HL-60 (cell line): ENCODE measurements at regions not wholly inside any gene's neighbourhood (a gene's known extent, or its start where the extent isn't known, plus 50 kb on each side); places are given as distances from the start of the nearest gene placed in this dataset.

Experiments used
- DNase-seq, 2 experiments: peaks; one replicate each; pipeline ENCODE4 v3.0.0-alpha.2; 2010 to 2020; ENCODE audit warnings: low read depth in 1 of 2, low spot score in 1 of 2
- H3K27ac ChIP-seq: fragments of 250-450 bp; sonication (Bioruptor Pico); replicated peaks from 2 replicates; pipeline ENCODE4 v1.5.1; 2020; ENCODE audit warnings: mild to moderate bottlenecking, moderate library complexity
- H3K27me3 ChIP-seq: fragments of 250-450 bp; sonication (Bioruptor Pico); 2 replicates; pipeline ENCODE4 v1.5.1; 2021; ENCODE audit warnings: mild to moderate bottlenecking, moderate library complexity; ENCODE audit not compliant: insufficient read depth, poor library complexity, severe bottlenecking
- H3K4me3 ChIP-seq: replicated peaks from 2 replicates; pipeline ENCODE4 v1.5.1; 2011; ENCODE audit warnings: mild to moderate bottlenecking, control low read depth, low read length; ENCODE audit not compliant: insufficient read depth
- GABPA ChIP-seq: IDR thresholded peaks from 2 replicates; pipeline ENCODE4 v1.6.1; 2012; ENCODE audit warnings: low read depth
- POLR2AphosphoS5 ChIP-seq: IDR thresholded peaks from 2 replicates; pipeline ENCODE4 v1.6.1; 2012; ENCODE audit warnings: low read depth
- REST ChIP-seq: IDR thresholded peaks from 2 replicates; pipeline ENCODE4 v1.6.1; 2012; ENCODE audit warnings: low read depth; ENCODE audit not compliant: insufficient replicate concordance
- SPI1 ChIP-seq: IDR thresholded peaks from 2 replicates; pipeline ENCODE4 v1.6.1; 2012; ENCODE audit warnings: low read depth, mild to moderate bottlenecking, borderline replicate concordance
- TF ChIP-seq, protein P1 (sequence below): IDR thresholded peaks from one replicate; pipeline ENCODE4 v1.5.1; 2011; ENCODE audit warnings: low read length, control low read depth, inconsistent platforms; ENCODE audit not compliant: insufficient read depth

- TF ChIP-seq POLR2AphosphoS5 (no peak), SPI1 (no peak), GABPA (no peak), REST (no peak)
- TF ChIP-seq, protein P1, sequence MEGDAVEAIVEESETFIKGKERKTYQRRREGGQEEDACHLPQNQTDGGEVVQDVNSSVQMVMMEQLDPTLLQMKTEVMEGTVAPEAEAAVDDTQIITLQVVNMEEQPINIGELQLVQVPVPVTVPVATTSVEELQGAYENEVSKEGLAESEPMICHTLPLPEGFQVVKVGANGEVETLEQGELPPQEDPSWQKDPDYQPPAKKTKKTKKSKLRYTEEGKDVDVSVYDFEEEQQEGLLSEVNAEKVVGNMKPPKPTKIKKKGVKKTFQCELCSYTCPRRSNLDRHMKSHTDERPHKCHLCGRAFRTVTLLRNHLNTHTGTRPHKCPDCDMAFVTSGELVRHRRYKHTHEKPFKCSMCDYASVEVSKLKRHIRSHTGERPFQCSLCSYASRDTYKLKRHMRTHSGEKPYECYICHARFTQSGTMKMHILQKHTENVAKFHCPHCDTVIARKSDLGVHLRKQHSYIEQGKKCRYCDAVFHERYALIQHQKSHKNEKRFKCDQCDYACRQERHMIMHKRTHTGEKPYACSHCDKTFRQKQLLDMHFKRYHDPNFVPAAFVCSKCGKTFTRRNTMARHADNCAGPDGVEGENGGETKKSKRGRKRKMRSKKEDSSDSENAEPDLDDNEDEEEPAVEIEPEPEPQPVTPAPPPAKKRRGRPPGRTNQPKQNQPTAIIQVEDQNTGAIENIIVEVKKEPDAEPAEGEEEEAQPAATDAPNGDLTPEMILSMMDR = no peak
- no peak overlapping the region for H3K27ac ChIP-seq
- no peak for DNase-seq
- H3K4me3 ChIP-seq = no peak overlapping the region
- no peaks in the 10 kb centered on the region for H3K27me3 ChIP-seq
Measured at GRCh38 chr17:77723071-77723908, 235.2 kb upstream of the TNRC6C start.

GRCh38 chr17:77723909-77724875, 234.3 kb upstream of the TNRC6C start:
- Histone ChIP-seq H3K27me3 (no peaks in the 10 kb centered on the region), H3K4me3 (no peak overlapping the region), H3K27ac (no peak overlapping the region)
- TF ChIP-seq GABPA (no peak), REST (no peak), POLR2AphosphoS5 (no peak)
- DNase-seq = no peak

DNA sequence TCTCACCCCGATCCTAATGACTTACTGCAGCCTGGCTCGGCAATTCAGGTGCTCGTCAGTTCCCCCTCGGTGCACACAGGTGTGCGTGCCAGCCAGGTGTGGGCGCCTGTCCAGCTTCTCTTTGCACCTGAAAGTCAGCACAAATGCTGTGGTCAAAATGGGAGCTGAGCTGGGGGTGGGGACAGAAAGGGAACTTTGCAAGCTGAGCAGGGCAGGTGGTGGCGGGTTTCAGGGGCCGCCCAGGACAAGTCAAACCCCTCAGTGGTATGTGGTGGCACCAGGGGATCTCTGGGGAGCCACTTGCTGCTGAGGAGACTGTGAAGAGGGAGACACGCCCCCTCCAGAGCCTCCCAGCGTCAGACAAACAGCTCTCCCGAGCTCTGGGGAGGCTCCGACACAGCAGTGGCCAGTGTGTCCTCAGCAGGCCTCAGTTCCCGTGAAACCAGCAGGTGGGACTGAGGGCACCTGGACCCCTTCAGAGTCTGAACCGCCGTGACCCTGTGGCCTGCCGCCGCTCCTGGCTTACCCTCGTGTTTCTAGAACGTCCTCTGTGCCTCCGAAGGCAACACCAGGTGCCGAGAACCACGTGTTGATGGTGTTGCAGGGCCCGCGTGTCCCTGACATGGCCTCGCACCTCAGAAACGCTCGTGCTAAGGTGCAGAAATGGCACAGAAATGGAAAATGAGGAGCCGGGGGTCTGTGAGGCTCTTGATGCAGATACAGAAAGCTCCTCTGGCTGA, 233.5 kb upstream of the TNRC6C start:
- Histone ChIP-seq H3K4me3 (no peak overlapping the region), H3K27ac (no peak overlapping the region), H3K27me3 (no peaks in the 10 kb centered on the region)
- TF ChIP-seq SPI1 (no peak), POLR2AphosphoS5 (no peak), REST (no peak), GABPA (no peak)
- TF ChIP-seq, protein P1 = no peak
- no peak for DNase-seq
